Brain pericyte (primary cell): ENCODE measurements at regions not wholly inside any gene's neighbourhood (a gene's known extent, or its start where the extent isn't known, plus 50 kb on each side); places are given as distances from the start of the nearest gene placed in this dataset.
"Not testable (repeated sequence)": the region's sequence is repeated elsewhere in the genome, so short reads cannot be mapped to it uniquely, and the experiment has no call there.

Experiments
- DNase-seq: peaks from one replicate; pipeline ENCODE4 v3.0.0-alpha.2; 2012; ENCODE audit warnings: low read depth, low spot score

DNA sequence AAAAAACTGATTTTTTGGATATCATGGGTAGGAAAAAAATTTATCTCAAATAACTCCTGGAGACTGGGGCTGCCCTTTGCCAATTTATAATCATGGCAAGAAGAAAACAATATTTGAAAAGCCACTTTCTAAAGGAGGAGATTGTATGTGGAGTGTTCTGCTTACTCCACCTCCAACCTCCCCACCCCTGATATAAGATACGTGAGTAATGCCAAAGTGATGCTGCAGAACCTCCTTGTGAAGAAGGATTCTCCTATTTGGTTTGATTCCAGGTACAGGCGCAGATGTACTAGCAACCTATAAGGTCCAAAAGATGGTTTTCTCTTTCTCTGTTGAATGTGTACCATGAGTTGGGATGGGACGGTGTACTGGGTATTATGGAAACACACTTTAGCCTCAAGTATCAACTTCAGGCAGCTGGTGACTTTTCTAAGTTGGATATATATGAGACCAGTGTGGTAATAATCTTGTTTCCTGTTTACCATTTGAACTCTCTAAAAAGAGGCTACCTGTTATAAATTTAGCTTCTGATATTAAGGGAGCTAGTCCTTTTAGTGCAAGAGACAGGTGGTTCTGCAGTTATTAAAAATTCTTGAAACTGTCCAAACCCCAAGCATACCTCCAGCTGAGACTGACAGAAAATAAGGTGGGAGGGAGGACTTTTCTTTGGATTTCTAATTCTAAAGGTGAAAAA, 724.0 kb upstream of the MIR17HG start:
- no peak for DNase-seq

DNA sequence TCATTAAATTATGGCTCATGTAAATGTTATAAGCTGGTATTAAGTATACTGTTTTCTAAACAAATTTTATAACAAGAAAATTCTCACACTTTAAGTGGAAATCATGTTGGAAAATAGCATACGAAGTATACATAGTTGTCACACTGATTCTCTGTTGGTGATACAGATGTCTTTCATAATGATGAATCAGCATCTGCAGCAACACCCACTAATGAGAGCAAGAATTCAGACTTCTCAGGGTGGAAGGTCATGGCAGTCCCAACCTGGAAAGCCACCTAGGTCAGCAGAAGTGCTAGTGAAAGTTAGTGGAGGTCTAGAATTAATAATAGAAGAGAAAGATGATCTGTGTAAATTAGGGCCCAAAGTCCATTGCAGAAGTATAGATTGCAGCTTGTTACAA, 719.7 kb upstream of the MIR17HG start:
- no peak for DNase-seq

DNA sequence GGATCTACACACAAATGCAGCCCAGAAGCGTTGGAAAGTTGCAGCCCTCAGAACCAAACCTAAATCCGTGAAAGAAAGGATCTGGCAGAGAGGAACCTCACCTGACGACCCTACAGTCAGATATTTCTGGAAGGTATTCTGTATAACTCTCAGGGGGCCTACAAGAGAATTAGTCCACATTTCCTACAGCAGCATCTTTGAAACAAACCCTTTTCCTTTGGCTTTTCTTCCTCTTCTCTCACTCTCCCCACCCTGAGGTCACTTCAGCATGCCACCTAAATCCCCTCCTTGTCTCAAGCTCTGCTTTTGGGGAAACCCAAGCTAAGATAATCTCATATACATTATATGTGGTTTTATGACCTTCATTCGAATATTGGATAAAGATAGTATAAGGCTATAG, 719.0 kb upstream of the MIR17HG start:
- no peak for DNase-seq

DNA sequence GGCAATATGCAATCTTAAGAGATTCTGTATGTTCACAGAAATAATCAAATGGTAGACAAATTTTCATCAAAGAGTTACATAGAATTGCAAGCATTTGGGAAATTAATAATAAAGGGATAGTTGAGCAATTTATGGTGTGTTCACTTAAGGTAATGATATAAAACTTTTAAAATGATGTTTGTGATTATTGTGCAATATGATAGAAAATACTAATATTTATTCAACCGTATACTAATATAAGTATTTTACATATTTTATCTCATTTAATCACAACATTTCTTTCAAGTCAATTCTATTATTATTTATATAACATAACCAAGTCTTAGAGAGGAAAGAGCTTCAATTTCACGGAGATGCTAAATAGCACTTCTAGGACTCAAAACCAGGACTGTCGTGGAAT, 716.8 kb upstream of the MIR17HG start:
- no peak for DNase-seq

DNA sequence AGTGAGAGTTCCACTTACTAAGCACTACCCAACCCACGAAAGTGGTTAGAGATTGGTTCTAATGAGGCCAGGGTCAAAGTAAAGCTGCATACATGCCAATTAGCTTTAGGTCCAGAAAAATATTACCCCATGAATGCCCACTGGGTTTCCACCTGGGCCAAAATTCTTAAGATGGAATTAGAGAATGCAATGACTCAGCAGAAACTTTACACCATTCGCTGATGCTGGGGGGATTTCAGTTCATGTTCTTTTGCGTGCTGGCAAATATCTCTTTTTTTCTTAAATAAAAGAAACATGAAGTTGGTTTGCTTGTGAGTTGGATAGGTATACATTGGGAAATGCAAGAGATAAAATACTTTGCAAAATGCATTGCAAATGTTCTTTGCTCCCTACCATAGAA, 715.3 kb upstream of the MIR17HG start:
- DNase-seq: no peak

DNA sequence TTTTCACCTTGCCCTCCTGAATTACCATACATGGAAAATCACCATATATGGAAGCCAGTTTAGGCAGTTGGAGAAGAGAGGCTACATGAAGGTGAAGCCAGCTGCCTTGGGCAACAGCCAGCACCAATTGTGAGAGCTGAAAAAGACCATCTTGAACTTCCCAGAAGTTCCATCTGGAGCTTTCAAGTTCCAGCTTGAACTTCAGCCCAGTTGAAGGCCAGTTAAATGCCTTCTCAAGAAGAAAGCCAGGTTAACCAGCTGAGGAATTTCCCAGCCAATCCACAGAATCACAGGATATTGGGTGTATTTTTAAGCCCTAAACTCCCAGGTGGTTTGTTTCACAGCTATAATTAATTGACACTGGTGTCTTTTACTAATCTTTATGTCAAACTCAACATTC, 713.6 kb upstream of the MIR17HG start:
- no peak for DNase-seq

DNA sequence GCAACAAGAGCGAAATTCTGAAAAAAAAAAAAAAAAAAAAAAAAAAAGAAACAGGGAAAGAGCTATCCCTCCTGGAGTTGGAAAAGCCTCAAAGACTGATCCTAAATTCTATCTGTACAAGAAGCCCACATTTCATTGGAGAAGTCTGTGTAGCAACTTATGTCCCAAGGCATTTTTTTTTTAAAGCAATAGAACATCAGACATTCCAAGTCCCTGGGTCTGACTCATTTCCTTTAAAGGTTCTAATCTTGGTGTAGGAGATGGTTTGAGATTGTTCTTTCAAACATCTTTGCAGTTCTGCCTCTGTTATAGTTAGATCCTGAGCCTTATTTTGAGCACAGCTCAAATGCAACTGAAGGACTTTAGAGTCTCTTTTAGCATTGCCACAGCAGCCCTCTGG, 706.5 kb upstream of the MIR17HG start:
- DNase-seq: no peak

DNA sequence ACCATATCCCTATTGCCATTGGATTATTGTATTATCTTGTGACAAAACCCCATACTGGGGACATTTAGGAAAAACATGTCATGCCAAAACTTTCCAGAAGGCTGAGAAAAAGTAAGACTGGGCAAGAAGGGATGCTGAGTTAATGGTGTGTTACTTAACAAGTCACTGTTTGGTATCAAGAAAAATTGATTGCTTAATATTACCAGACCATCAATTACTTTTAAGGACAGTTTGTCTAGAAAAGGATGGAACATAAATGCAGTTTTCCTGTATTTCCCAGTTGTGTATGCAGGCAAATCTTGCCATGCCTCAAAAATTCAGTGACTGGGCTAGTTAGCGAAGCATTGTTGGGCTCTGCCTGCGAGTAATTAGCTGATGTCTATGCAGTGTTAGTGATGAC, 705.6 kb upstream of the MIR17HG start:
- DNase-seq: no peak

DNA sequence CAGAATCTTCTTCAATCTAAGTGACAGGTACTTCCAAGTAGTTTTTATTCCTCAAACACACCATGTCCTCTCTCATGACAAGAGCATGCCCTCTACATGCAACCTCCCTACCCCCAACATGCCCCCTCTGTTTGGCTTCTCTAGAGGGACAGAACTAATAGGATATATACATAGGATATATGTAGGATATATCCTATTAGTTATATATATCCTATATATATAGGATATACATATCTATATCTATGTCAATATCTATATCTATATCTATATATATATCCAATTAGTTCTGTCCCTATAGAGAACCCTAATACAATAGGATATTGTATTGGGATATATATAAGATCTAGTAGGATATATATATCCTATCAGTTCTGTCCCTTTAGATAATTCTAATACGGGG, 701.9 kb upstream of the MIR17HG start:
- DNase-seq: no peak

DNA sequence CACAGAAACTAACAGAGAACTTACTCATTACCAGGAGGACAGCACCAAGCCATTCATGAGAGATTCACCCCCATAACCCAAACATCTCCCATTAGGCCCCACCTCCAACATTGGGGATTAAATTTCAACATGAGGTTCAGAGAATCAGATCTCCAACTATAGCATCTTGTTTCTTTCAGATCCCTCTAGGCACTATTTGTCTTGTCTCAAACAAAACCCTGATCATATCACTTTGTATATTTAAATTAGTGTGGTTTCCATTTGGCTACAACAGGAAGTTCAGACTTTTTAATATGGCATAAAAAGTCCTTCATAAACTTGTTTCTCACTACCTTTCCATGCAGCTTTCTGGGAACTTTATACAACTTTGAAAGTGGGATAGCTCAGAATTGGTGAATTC, 699.0 kb upstream of the MIR17HG start:
- DNase-seq: no peak

DNA sequence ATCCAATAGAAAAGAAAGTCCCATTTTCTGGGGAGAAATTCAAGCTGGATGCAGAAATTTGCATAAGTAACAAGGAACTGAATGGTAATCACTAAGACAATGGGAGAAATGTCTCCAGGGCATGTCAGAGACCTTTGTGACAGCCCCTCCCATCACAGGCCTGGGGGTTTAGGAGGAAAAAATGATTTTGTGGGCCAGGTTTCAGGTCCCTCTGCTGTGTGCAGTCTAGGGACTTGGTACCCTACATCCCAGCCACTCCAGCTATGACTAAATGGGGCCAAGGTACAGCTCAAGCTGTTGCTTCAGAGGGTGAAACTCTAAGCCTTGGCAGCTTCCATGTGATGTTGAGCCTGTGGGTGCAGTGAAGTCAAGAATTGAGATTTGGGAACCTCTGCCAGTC, 695.5 kb upstream of the MIR17HG start:
- DNase-seq: no peak

DNA sequence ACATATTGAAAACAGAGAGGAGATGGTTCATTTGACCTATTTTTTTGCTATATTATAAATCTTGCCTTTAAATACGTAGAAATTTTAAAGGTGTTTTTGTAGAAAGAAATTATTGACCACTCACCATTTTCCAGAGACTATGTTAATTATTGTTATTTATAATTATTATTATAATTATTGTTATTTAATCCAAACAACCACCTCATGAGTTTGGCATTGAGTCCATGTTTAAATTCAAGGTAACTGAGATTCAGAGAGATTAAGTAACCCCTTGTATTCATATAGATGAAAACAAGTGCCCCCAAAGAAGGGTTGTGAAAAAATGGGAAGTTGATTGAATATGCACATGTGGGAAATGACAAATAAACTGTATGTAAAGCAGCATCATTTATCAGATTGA, 692.5 kb upstream of the MIR17HG start:
- DNase-seq: no peak

DNA sequence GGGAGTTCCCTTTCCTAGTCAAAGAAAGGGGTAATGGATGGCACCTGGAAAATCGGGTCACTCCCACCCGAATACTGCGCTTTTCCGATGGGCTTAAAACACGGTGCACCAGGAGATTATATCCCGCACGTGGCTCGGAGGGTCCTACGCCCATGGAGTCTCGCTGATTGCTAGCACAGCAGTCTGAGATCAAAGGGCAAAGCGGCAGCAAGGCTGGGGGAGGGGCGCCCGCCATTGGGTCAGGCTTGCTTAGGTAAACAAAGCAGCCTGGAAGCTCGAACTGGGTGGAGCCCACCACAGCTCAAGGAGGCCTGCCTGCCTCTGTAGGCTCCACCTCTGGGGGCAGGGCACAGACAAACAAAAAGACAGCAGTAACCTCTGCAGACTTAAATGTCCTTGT, 683.3 kb upstream of the MIR17HG start:
- DNase-seq: not testable (repeated sequence)

DNA sequence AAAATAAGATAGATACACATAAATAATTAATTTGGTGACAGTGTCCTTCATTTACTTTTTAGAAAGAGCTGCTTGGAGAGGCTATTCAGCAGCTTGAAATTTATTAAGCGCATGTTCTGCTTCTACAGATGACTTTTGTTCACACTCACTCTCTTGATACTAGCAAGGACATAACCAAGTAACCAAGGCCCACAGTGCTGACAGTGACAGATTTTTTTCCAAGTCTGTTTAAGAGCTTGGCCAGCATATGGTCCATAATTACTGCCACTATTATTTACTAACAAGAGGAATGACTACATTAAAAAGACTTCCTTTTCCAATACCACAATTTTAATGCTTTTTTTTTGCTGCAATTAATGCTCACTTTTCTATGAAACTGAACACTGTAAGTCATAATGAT, 673.7 kb upstream of the MIR17HG start:
- DNase-seq: no peak

DNA sequence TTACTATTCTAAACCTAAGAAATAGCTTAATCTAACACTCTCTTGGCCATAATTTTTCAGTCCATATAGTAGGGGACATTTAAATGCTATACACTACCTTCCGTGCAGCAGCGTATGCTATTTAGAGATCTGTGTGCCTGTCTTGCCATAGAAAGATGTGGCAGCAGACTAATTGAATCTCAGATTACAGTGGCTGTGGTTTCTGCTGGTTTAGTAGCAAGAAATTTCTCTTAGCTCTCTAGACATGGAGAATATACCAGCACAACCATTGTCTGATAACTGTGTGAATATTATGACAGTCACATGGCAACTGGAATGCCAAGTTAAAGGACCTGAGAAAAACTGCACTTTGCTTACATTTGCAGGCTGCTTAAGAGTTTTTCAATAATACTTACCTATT, 672.4 kb upstream of the MIR17HG start:
- DNase-seq: no peak

DNA sequence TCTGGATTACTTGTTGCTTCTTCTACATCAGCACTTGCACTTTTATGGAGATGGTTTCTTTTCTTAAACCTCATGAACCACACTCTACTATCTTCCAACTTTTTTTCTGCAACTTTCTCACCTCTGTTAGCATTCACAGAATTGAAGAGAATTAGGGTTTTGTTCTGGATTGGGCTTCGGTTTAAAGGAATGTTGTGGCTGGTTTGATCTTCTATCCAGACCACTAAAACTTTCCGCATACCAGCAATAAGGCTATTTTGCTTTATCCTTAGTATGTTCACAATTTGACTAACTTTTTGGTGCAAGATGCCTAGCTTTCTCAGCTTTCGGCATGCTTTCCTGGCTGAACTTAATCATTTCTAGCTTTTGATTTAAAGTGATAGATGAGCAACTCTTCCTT, 666.7 kb upstream of the MIR17HG start:
- DNase-seq: no peak

DNA sequence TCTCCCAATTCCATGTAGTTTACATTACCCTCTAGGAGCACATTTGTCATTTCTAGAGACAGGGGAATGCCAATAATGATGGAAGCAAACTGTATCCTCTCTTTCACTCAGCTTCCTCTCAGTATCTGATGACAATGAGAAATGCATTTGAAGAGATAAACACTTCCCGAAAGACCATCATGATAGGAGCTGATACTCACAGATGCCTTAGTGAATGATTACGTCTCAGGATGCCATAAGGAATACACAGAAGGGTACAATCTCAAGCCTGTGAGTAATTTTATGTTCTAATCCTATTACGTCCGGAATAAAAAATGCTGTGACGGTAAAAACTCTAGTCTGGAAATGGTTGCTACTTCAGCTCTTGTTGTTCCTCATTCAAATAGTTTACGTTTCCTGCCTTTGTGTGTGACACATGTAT, 663.8 kb upstream of the MIR17HG start:
- no peak for DNase-seq

DNA sequence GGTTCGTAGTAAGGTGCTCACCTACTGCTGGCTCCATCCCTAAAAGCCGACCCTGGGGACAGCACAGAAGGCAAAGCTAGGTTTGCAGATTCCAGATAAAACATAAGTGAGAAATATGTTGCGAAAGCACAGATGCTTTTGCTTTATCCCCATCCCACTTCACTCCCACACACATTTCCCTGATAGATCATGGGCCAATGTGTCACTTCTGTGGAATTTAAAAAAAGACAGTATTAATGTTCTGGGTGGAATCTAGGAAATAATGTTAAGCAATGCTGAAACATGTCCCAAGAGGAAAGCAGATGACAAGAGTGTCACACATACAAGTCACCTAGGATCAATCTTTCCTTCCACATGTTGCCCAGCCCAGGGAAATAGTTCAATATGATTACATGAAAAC, 661.0 kb upstream of the MIR17HG start:
- no peak for DNase-seq

DNA sequence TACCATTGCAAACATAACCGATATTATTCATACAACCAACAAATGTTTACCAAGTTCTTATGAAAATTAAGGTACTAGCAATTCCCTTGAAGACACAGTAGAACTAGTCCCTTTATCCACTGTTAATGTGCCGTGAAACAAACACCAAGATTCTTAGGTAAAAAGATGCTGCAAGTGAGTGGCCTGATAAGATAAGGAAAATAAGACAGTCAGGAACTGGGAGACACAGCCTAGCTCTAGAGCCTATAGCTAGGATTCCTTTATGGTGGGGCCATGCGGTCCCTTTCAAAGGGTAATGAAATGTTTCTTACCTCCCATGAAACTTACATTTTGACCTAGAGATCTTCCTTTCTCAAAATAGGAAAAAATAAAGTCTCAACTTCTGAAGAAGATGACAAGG, 658.4 kb upstream of the MIR17HG start:
- no peak for DNase-seq

DNA sequence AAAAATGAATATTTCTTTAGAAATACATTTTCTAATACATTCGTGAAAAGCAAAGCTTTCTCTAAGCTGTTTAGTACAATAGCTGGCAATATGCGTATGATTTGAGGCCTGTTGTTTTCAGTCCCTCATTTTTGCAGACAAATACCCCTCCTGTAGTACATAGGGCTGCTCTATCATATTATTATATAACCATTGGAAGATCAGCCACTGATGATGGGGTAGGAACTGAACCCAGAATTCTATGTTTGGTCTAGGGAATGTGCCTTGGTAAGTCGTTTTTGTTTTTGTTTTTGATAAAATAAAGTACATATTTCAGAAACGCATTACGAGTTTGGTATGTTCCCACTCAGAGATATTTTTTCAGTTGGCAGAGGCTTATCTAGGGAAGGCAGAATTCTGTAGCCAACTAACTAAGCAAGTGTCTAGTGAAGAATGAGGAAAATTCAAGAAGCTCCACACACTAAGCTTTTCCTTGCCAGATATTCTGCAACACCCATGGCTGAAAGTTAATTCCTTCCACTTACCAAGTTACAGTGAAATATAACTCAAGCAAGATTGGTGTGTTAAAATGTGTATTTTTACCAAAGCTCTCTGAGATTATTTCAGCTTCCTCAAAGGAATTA, 656.9 kb upstream of the MIR17HG start:
- DNase-seq: no peak

DNA sequence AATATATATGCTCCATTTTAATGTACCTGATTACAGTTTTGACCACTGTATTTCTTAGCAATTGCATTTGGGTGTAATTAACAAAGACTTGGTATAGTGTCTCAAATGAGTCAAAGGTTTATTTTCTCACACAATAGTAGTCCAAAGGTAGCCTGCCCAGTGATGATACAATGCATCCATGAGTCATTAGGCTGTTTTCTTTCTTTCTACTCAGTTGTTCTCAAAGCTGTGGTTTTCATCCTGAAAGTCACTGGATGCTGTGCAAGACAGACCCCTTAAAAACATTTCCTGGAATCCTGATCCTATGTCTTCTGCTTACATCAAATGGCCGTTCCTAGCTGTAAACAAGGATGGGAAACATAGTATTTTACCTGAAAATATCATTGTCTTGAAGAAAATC, 651.2 kb upstream of the MIR17HG start:
- DNase-seq: no peak

DNA sequence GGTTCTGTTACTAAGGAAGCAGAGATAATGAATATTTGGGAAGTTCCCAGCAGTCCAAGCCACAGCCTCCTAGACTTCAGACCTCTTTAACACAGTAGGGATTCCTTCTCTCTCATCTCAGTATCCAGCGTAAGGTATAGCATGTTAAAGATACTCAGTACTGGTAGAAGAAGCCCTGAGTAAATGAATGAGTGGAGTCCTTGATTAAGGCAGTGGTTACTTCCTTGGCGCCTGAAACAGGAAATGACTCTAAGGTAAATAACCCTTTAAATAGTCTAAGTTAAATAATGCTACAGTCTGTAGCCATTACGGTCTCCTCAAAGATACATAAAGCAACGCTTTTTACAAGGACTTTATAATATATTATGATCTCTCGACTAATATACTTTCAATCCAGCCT, 650.8 kb upstream of the MIR17HG start:
- no peak for DNase-seq

DNA sequence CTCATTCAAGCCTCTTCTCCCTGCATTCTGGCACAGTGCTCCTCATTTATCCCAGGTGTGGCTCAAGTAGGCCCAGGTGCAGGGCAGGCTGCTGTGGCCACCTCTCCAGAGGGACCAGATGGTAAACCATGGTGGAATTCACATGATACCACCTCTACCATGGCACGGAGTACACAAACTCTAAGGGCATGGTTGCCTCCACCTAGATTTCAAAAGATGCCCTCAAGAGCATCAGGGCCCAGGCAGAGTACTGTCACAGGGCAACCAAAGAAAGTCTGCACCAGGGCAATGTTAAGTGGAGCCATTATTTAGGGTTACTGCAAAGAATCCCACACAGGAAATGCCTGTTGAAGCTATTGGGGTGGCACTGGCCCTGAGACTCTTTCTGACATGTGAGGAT, 647.1 kb upstream of the MIR17HG start:
- no peak for DNase-seq

DNA sequence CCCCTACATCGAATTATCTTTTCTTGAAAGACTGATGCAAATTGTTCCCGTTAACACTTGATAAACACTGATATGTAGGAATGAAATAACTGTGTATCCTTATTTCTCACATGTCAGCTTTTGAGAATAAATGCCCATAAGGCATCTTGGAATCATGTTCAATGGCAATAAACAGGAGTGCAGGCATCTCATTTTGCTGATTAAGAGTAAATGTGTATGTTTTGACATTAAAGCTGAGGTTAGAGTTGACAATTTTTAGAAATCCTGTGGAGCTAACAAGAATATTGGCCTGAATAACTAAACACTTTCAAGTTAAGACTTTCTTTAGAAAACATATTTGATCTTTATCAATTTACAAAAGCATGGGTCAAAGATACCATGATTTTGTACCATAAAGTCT, 646.2 kb upstream of the MIR17HG start:
- DNase-seq: no peak
